Esophagus (tissue), 2 donors: ENCODE measurements at regions not wholly inside any gene's neighbourhood (a gene's known extent, or its start where the extent isn't known, plus 50 kb on each side); places are given as distances from the start of the nearest gene placed in this dataset.
"Not testable (repeated sequence)": the region's sequence is repeated elsewhere in the genome, so short reads cannot be mapped to it uniquely, and the experiment has no call there.

Source experiments
- H3K27ac ChIP-seq, 2 donors: one replicate each; pipeline ENCODE4 v1.5.1; 2013; ENCODE audit warnings: low read depth in 2 of 2, mild to moderate bottlenecking in 2 of 2, inconsistent platforms in 1 of 2, low read length in 1 of 2, moderate library complexity in 1 of 2
- H3K27me3 ChIP-seq, 2 donors: one replicate each; pipeline ENCODE4 v1.6.1; 2013; ENCODE audit warnings: low read length in 2 of 2, control low read depth in 1 of 2, mild to moderate bottlenecking in 1 of 2; ENCODE audit not compliant: insufficient read depth in 2 of 2, control insufficient read depth in 1 of 2
- H3K36me3 ChIP-seq, 2 donors: one replicate each; pipeline ENCODE4 v1.6.1; 2013; ENCODE audit warnings: low read length in 1 of 2; ENCODE audit not compliant: control insufficient read depth in 2 of 2, insufficient read depth in 2 of 2
- H3K4me1 ChIP-seq, 2 donors: one replicate each; pipeline ENCODE4 v1.6.1; 2013; ENCODE audit warnings: low read length in 1 of 2; ENCODE audit not compliant: control insufficient read depth in 2 of 2, insufficient read depth in 2 of 2
- H3K4me3 ChIP-seq, 2 donors: one replicate each; pipeline ENCODE4 v1.5.1; 2013; ENCODE audit warnings: low read length in 2 of 2, mild to moderate bottlenecking in 2 of 2, low read depth in 1 of 2, moderate library complexity in 1 of 2
- H3K9me3 ChIP-seq, 2 donors: one replicate each; pipeline ENCODE4 v1.6.1; 2013; ENCODE audit warnings: mild to moderate bottlenecking in 2 of 2, low read depth in 1 of 2, low read length in 1 of 2, moderate library complexity in 1 of 2; ENCODE audit not compliant: control insufficient read depth in 2 of 2, insufficient read depth in 1 of 2
- WGBS, 2 donors: extraction: QIAGEN DNeasy Blood & Tissue Kit; methylation state at CpG; one replicate each; pipeline ENCODE4 v1.1.7; 2013; 5-methylcytosine and 5-hydroxymethylcytosine counted together
- donor health status: healthy with polysubstance abuse.
- donor health status: Bipolar disorder and iron deficiency.

GRCh38 chr2:89820248-89820647 lies 1128.8 kb downstream of the RPIA start:
- Histone ChIP-seq H3K27ac (no peak overlapping the region), H3K9me3 (peaks cover 0 to 11% of the 10 kb centered on the region in 2 donors), H3K36me3 (no peaks in the 10 kb centered on the region), H3K4me1 (no peaks in the 10 kb centered on the region), H3K4me3 (no peak overlapping the region), H3K27me3 (no peaks in the 10 kb centered on the region)
- WGBS, 2 donors, result 66 to 69% methylated on average over 9 of the region's 9 CpGs

- no peaks in the 10 kb centered on the region for H3K4me1 ChIP-seq
- no peak overlapping the region for H3K4me3 ChIP-seq
- H3K27ac ChIP-seq, result no peak overlapping the region
- no peaks in the 10 kb centered on the region for H3K36me3 ChIP-seq
- peaks cover under 1 to 11% of the 10 kb centered on the region in 2 donors for H3K9me3 ChIP-seq
- H3K27me3 ChIP-seq, result no peaks in the 10 kb centered on the region
- 67 to 68% methylated on average over 8 of the region's 8 CpGs for WGBS, 2 donors
These were observed 1130.0 kb downstream of the RPIA start for GRCh38 chr2:89821455-89821945.

GRCh38 chr2:89822342-89822741 lies 1130.9 kb downstream of the RPIA start:
- H3K4me3 ChIP-seq, H3K27me3 ChIP-seq, H3K36me3 ChIP-seq, H3K4me1 ChIP-seq, H3K27ac ChIP-seq: not testable (repeated sequence)
- H3K9me3 ChIP-seq, result peaks cover 3 to 11% of the 10 kb centered on the region in 2 donors
- 73 to 74% methylated on average over 11 of the region's 11 CpGs for WGBS, 2 donors

GRCh38 chr2:89823556-89823955 lies 1132.1 kb downstream of the RPIA start:
- no peak overlapping the region for H3K27ac ChIP-seq

GRCh38 chr2:89825034-89825433 lies 1133.6 kb downstream of the RPIA start:
- Histone ChIP-seq H3K27me3 (no peaks in the 10 kb centered on the region), H3K4me3 (no peak overlapping the region), H3K36me3 (no peaks in the 10 kb centered on the region), H3K9me3 (peaks cover 2 to 3% of the 10 kb centered on the region in 2 donors), H3K4me1 (no peaks in the 10 kb centered on the region), H3K27ac (no peak overlapping the region)
- 78 to 79% methylated on average over 8 of the region's 8 CpGs for WGBS, 2 donors

More at GRCh38 chr2:89823556-89823955, 1132.1 kb downstream of the RPIA start:
- no peak overlapping the region for H3K4me3 ChIP-seq
- H3K9me3 ChIP-seq, result peaks cover 3 to 8% of the 10 kb centered on the region in 2 donors
- no peaks in the 10 kb centered on the region for H3K36me3 ChIP-seq
- WGBS, 2 donors, result 61 to 66% methylated on average over 5 of the region's 5 CpGs
- H3K27me3 ChIP-seq, result no peaks in the 10 kb centered on the region
- no peaks in the 10 kb centered on the region for H3K4me1 ChIP-seq

GRCh38 chr2:89826741-89827140 lies 1135.3 kb downstream of the RPIA start:
- H3K9me3 ChIP-seq, H3K27ac ChIP-seq, H3K36me3 ChIP-seq, H3K4me1 ChIP-seq, H3K27me3 ChIP-seq, H3K4me3 ChIP-seq: not testable (repeated sequence)
- 72 to 76% methylated on average over 9 of the region's 9 CpGs for WGBS, 2 donors

GRCh38 chr2:89827829-89828228 lies 1136.4 kb downstream of the RPIA start:
- H3K4me3 ChIP-seq, H3K27ac ChIP-seq, H3K27me3 ChIP-seq, H3K36me3 ChIP-seq, H3K4me1 ChIP-seq, H3K9me3 ChIP-seq: not testable (repeated sequence)
- WGBS, 2 donors, result 57 to 63% methylated on average over 2 of the region's 2 CpGs

GRCh38 chr2:89828416-89828815 lies 1136.9 kb downstream of the RPIA start:
- not testable (repeated sequence) for H3K4me1 ChIP-seq, H3K27me3 ChIP-seq, H3K9me3 ChIP-seq, H3K27ac ChIP-seq, H3K36me3 ChIP-seq, H3K4me3 ChIP-seq
- 64 to 70% methylated on average over 4 of the region's 4 CpGs for WGBS, 2 donors

- 56 to 61% methylated on average over 8 of the region's 8 CpGs for WGBS, 2 donors
- H3K4me3 ChIP-seq, H3K4me1 ChIP-seq, H3K27ac ChIP-seq, H3K9me3 ChIP-seq, H3K36me3 ChIP-seq, H3K27me3 ChIP-seq: not testable (repeated sequence)
These were observed 1137.6 kb downstream of the RPIA start for GRCh38 chr2:89828961-89829631.

- WGBS, 2 donors, result 71 to 73% methylated on average over 6 of the region's 6 CpGs
- Histone ChIP-seq H3K9me3 (peaks cover 3 to 10% of the 10 kb centered on the region in 2 donors), H3K36me3 (no peaks in the 10 kb centered on the region), H3K27me3 (no peaks in the 10 kb centered on the region), H3K27ac (no peak overlapping the region), H3K4me1 (no peaks in the 10 kb centered on the region), H3K4me3 (no peak overlapping the region)
These were observed 1138.4 kb downstream of the RPIA start for GRCh38 chr2:89829828-89830227.
